GM12875 (cell line): ENCODE measurements at regions not wholly inside any gene's neighbourhood (a gene's known extent, or its start where the extent isn't known, plus 50 kb on each side); places are given as distances from the start of the nearest gene placed in this dataset.

ENCODE experiments used
- H3K4me3 ChIP-seq: one replicate; pipeline ENCODE4 v1.5.1; 2011; ENCODE audit warnings: low read depth, low read length, control low read depth
- TF ChIP-seq, protein P1 (sequence below): IDR thresholded peaks from 2 replicates; pipeline ENCODE4 v1.5.1; 2011; ENCODE audit warnings: low read depth, mild to moderate bottlenecking, control low read depth, inconsistent platforms, low read length, moderate library complexity, borderline replicate concordance; ENCODE audit not compliant: insufficient read depth

DNA sequence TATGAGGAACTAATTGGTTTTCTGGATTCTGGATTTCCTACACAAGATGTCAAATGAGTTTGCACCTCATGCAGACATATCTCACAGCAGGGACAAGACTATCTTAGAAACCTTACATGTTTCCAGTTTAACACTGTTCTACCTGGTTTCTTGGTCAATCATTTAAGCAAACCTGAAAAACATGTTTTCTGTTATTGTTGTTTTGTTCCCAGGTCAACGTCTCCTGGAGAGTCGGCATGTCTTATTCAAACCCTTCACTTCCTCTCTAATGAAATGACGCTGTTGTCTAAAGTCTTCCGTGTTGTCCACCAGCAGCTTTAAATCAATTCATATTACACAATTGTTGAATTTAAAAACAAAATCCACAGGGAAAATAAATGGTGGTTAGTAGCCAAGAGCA, 150.9 kb downstream of the CNTN3 start:
- no peak overlapping the region for H3K4me3 ChIP-seq
- TF ChIP-seq, protein P1, sequence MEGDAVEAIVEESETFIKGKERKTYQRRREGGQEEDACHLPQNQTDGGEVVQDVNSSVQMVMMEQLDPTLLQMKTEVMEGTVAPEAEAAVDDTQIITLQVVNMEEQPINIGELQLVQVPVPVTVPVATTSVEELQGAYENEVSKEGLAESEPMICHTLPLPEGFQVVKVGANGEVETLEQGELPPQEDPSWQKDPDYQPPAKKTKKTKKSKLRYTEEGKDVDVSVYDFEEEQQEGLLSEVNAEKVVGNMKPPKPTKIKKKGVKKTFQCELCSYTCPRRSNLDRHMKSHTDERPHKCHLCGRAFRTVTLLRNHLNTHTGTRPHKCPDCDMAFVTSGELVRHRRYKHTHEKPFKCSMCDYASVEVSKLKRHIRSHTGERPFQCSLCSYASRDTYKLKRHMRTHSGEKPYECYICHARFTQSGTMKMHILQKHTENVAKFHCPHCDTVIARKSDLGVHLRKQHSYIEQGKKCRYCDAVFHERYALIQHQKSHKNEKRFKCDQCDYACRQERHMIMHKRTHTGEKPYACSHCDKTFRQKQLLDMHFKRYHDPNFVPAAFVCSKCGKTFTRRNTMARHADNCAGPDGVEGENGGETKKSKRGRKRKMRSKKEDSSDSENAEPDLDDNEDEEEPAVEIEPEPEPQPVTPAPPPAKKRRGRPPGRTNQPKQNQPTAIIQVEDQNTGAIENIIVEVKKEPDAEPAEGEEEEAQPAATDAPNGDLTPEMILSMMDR = no peak

DNA sequence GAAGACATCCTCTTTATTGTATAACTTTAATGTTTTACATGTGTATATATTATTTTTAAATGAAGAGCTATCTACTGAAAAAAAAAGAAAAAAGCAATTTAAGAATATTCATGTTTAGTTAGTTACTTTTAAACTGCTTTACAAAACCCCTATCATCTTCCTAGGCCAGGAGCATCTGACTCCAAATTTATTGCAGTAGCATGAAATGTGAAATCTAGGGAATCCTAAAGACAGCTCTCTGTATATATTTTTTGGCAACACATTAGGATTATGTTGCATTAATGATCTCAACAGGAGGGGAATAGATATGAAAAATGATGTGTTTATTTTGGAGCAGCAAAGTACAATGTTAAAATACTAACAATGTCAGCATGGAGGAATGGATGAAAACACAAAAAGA, 158.3 kb downstream of the CNTN3 start:
- TF ChIP-seq, protein P1 = no peak
- no peak overlapping the region for H3K4me3 ChIP-seq

DNA sequence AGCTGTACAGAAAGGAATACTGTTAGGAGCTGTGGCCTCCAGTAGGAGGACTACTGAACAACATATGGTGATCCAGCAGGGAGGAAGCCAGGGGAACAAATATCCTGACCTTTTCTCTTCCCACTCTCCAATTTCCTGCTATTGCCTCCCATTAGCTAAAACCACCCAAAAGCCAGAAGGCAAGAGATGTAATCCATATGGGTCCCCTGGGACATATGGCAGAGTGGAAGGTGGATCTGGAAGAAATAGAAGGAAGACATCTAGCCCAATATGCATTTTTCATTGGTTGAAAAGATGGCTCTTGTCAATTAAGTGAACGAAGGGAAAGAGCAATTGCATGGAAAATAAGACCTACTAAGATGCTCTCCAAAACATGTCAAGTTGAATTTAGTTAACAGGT, 167.2 kb downstream of the CNTN3 start:
- no peak overlapping the region for H3K4me3 ChIP-seq
- TF ChIP-seq, protein P1 = no peak

GRCh38 chr3:74445541-74445940, 168.9 kb downstream of the CNTN3 start:
- no peak overlapping the region for H3K4me3 ChIP-seq
- TF ChIP-seq, protein P1 = no peak

GRCh38 chr3:74443102-74443501, 171.4 kb downstream of the CNTN3 start:
- no peak overlapping the region for H3K4me3 ChIP-seq
- TF ChIP-seq, protein P1 = no peak

- no peak overlapping the region for H3K4me3 ChIP-seq
- TF ChIP-seq, protein P1 = no peak
These were observed 171.8 kb downstream of the CNTN3 start for GRCh38 chr3:74442683-74443082.

- no peak overlapping the region for H3K4me3 ChIP-seq
- TF ChIP-seq, protein P1 = no peak
These were observed 172.4 kb downstream of the CNTN3 start for GRCh38 chr3:74442068-74442467.
